H1 (cell line): ENCODE measurements at regions not wholly inside any gene's neighbourhood (a gene's known extent, or its start where the extent isn't known, plus 50 kb on each side); places are given as distances from the start of the nearest gene placed in this dataset.

Experiments
- CTCF ChIA-PET: fragments of 300-600 bp; sonication (Branson Sonifier 250); formaldehyde crosslinking; loops from one replicate; lab custom pipeline; 2021; ENCODE audit not compliant: partially characterized antibody; lab: Charles Lee
- POLR2A ChIA-PET: fragments of 300-600 bp; sonication (Branson Sonifier 250); formaldehyde crosslinking; loops from one replicate; lab custom pipeline; 2021; ENCODE audit warnings: inconsistent platforms; ENCODE audit not compliant: partially characterized antibody; lab: Charles Lee
- DNase-seq, 2 experiments: peaks; one replicate each; pipeline versions ENCODE4 v3.0.0 to v3.0.0-alpha.2; 2010 to 2022; ENCODE audit warnings: low spot score in 2 of 2, low read depth in 1 of 2, mixed read lengths in 1 of 2
- FAIRE-seq: peaks from 2 replicates; lab custom pipeline; 2011; peaks lifted over from hg19 to GRCh38; lab: Jason Lieb, UNC
- H2AFZ ChIP-seq: 2 replicates; pipeline ENCODE4 v1.8.1; 2012; ENCODE audit warnings: low read length, inconsistent platforms
- H2AK5ac ChIP-seq: 2 replicates; pipeline ENCODE4 v1.6.1; 2013; ENCODE audit warnings: low read depth, low read length
- H2BK120ac ChIP-seq: replicated peaks from 2 replicates; pipeline ENCODE3; 2013; ENCODE audit warnings: low read depth, low read length, inconsistent platforms
- H2BK12ac ChIP-seq: 2 replicates; pipeline ENCODE4 v1.6.1; 2013; ENCODE audit warnings: low read depth, low read length
- H2BK15ac ChIP-seq: 2 replicates; pipeline ENCODE4 v1.6.1; 2013; ENCODE audit warnings: low read length
- H2BK20ac ChIP-seq: 2 replicates; pipeline ENCODE4 v1.6.1; 2013; ENCODE audit warnings: low read length
- H2BK5ac ChIP-seq: 2 replicates; pipeline ENCODE4 v1.6.1; 2013; ENCODE audit warnings: low read depth, low read length
- H3K14ac ChIP-seq: 2 replicates; pipeline ENCODE4 v1.6.1; 2013; ENCODE audit warnings: inconsistent platforms; ENCODE audit not compliant: insufficient read length
- H3K18ac ChIP-seq: 2 replicates; pipeline ENCODE4 v1.6.1; 2013; ENCODE audit warnings: low read length; ENCODE audit errors: extremely low read depth
- H3K23ac ChIP-seq: 2 replicates; pipeline ENCODE4 v1.6.1; 2013; ENCODE audit warnings: inconsistent platforms; ENCODE audit not compliant: insufficient read length
- H3K23me2 ChIP-seq: 2 replicates; pipeline ENCODE4 v1.6.1; 2013; ENCODE audit warnings: low read depth, low read length
- H3K27ac ChIP-seq: 2 replicates; pipeline ENCODE4 v1.6.1; 2011; ENCODE audit warnings: low read depth, low read length, inconsistent platforms
- H3K27me3 ChIP-seq, 4 experiments: replicated peaks in 1 of 4; 1 replicate in 1 of 4; 2 replicates in 3 of 4; pipeline versions ENCODE4 v1.6.1 to v1.8.1; 2011 to 2013; ENCODE audit warnings: low read length in 3 of 4, mild to moderate bottlenecking in 3 of 4, inconsistent platforms in 2 of 4, mixed read lengths in 2 of 4, moderate library complexity in 1 of 4; ENCODE audit not compliant: control insufficient read depth in 3 of 4, insufficient read depth in 3 of 4; ENCODE audit errors: extremely low read depth in 1 of 4
- H3K36me3 ChIP-seq, 4 experiments: 2 replicates each; pipeline versions ENCODE4 v1.6.1 to v1.8.1; 2011 to 2013; ENCODE audit warnings: mild to moderate bottlenecking in 4 of 4, low read length in 3 of 4, moderate library complexity in 2 of 4, control low read depth in 1 of 4, inconsistent platforms in 1 of 4; ENCODE audit not compliant: insufficient read depth in 4 of 4, control insufficient read depth in 2 of 4
- H3K4ac ChIP-seq: replicated peaks from 2 replicates; pipeline ENCODE3; 2013; ENCODE audit warnings: low read length, low read depth, mixed read lengths, inconsistent platforms; ENCODE audit not compliant: insufficient read length
- H3K4me1 ChIP-seq, 4 experiments: replicated peaks in 1 of 4; 1 replicate in 1 of 4; 2 replicates in 3 of 4; pipeline versions ENCODE4 v1.6.1 to v1.8.1; 2011 to 2013; ENCODE audit warnings: low read length in 3 of 4, inconsistent platforms in 2 of 4, mixed read lengths in 1 of 4; ENCODE audit not compliant: insufficient read depth in 4 of 4, control insufficient read depth in 3 of 4
- H3K4me2 ChIP-seq, 2 experiments: 2 replicates each; pipeline versions ENCODE4 v1.6.1 to v1.8.1; 2011 to 2013; ENCODE audit warnings: low read depth in 2 of 2, low read length in 2 of 2, control low read depth in 1 of 2, inconsistent platforms in 1 of 2, mild to moderate bottlenecking in 1 of 2; ENCODE audit not compliant: insufficient read depth in 1 of 2
- H3K4me3 ChIP-seq, 4 experiments: fragments of 200-600, 300-600 bp in 1 of 4; sonication (generic), shearing (Covaris generic), sonication (Bioruptor Twin) in 1 of 4; 2 replicates each; pipeline versions ENCODE4 v1.5.1 to v1.8.1; 2011 to 2016; ENCODE audit warnings: low read length in 4 of 4, low read depth in 3 of 4, control low read depth in 2 of 4, inconsistent platforms in 2 of 4, mild to moderate bottlenecking in 2 of 4, mixed read lengths in 1 of 4, moderate library complexity in 1 of 4; ENCODE audit not compliant: insufficient read depth in 2 of 4; ENCODE audit errors: extremely low read depth in 1 of 4
- H3K56ac ChIP-seq: replicated peaks from 2 replicates; pipeline ENCODE3; 2013; ENCODE audit warnings: low read depth, mild to moderate bottlenecking, mixed read lengths, low read length, inconsistent platforms; ENCODE audit not compliant: insufficient read length
- H3K79me1 ChIP-seq: 2 replicates; pipeline ENCODE4 v1.6.1; 2013; ENCODE audit warnings: low read depth, low read length, control low read depth
- H3K79me2 ChIP-seq, 2 experiments: 2 replicates each; pipeline versions ENCODE4 v1.6.1 to v1.8.1; 2012 to 2013; ENCODE audit warnings: low read length in 2 of 2, mild to moderate bottlenecking in 2 of 2, inconsistent platforms in 1 of 2; ENCODE audit not compliant: insufficient read depth in 2 of 2, control insufficient read depth in 1 of 2
- H3K9ac ChIP-seq, 4 experiments: replicated peaks in 1 of 4; 1 replicate in 1 of 4; 2 replicates in 3 of 4; pipeline versions ENCODE4 v1.6.1 to v1.8.1; 2011 to 2013; ENCODE audit warnings: low read depth in 3 of 4, low read length in 3 of 4, control low read depth in 2 of 4, mild to moderate bottlenecking in 2 of 4, moderate library complexity in 2 of 4, inconsistent platforms in 1 of 4; ENCODE audit errors: extremely low read depth in 1 of 4
- H3K9me3 ChIP-seq, 2 experiments: 2 replicates each; pipeline versions ENCODE4 v1.6.1 to v1.8.1; 2012 to 2013; ENCODE audit warnings: mild to moderate bottlenecking in 2 of 2, moderate library complexity in 2 of 2, control low read depth in 1 of 2, inconsistent platforms in 1 of 2, low read depth in 1 of 2, low read length in 1 of 2, mixed read lengths in 1 of 2; ENCODE audit not compliant: insufficient read depth in 2 of 2
- H4K20me1 ChIP-seq, 2 experiments: replicated peaks in 1 of 2; 2 replicates each; pipeline versions ENCODE3 to v1.8.1; 2011 to 2013; ENCODE audit warnings: inconsistent platforms in 2 of 2, low read length in 2 of 2, mild to moderate bottlenecking in 1 of 2; ENCODE audit not compliant: insufficient read depth in 2 of 2, control insufficient read depth in 1 of 2
- H4K5ac ChIP-seq: 2 replicates; pipeline ENCODE4 v1.6.1; 2013; ENCODE audit warnings: low read length, low read depth, mixed read lengths, inconsistent platforms; ENCODE audit not compliant: insufficient read length
- H4K8ac ChIP-seq: 2 replicates; pipeline ENCODE4 v1.8.0; 2013; ENCODE audit warnings: mild to moderate bottlenecking, moderate library complexity, low read length, inconsistent platforms; ENCODE audit not compliant: insufficient read depth; ENCODE audit errors: extremely low read depth
- H4K91ac ChIP-seq: replicated peaks from 2 replicates; pipeline ENCODE3; 2013; ENCODE audit warnings: low read length, mixed read lengths, inconsistent platforms; ENCODE audit not compliant: insufficient read length
- BACH1 ChIP-seq: IDR thresholded peaks from 2 replicates; pipeline ENCODE4 v1.6.1; 2012; ENCODE audit warnings: low read length, improper control_type of control experiment
- BRCA1 ChIP-seq: IDR thresholded peaks from 2 replicates; pipeline ENCODE4 v1.6.1; 2012; ENCODE audit warnings: low read depth, low read length, improper control_type of control experiment
- CHD1 ChIP-seq: IDR thresholded peaks from 2 replicates; pipeline ENCODE4 v1.6.1; 2012; ENCODE audit warnings: low read depth, low read length, improper control_type of control experiment
- EP300 ChIP-seq, 2 experiments: IDR thresholded peaks; 1 replicate in 1 of 2; 2 replicates in 1 of 2; pipeline ENCODE4 v1.6.1; 2011 to 2012; ENCODE audit warnings: low read depth in 2 of 2, low read length in 2 of 2, mild to moderate bottlenecking in 2 of 2, borderline replicate concordance in 1 of 2, inconsistent platforms in 1 of 2, moderate library complexity in 1 of 2
- HDAC6 ChIP-seq: IDR thresholded peaks from one replicate; pipeline ENCODE4 v1.7.1; 2012; ENCODE audit warnings: low read depth, mild to moderate bottlenecking, inconsistent platforms, low read length, moderate library complexity
- KDM5A ChIP-seq: fragments of 200-600 bp; IDR thresholded peaks from 2 replicates; pipeline ENCODE4 v1.7.1; 2012; ENCODE audit warnings: mild to moderate bottlenecking, low read length, inconsistent platforms, mixed read lengths
- MAFK ChIP-seq: IDR thresholded peaks from 2 replicates; pipeline ENCODE4 v1.6.1; 2012; ENCODE audit warnings: low read depth, mild to moderate bottlenecking, improper control_type of control experiment, low read length
- NANOG ChIP-seq: IDR thresholded peaks from 2 replicates; pipeline ENCODE4 v1.6.1; 2011; ENCODE audit warnings: low read length, low read depth, mild to moderate bottlenecking, inconsistent platforms; ENCODE audit not compliant: insufficient read depth, poor library complexity, severe bottlenecking
- POLR2AphosphoS5 ChIP-seq: IDR thresholded peaks from 2 replicates; pipeline ENCODE4 v1.6.1; 2011; ENCODE audit warnings: low read depth, low read length
- RFX5 ChIP-seq: IDR thresholded peaks from 2 replicates; pipeline ENCODE4 v1.6.1; 2011; ENCODE audit warnings: low read depth, low read length, improper control_type of control experiment, borderline replicate concordance
- RNF2 ChIP-seq: fragments of 200-900, 300-1000 bp; sonication (generic); IDR thresholded peaks from 2 replicates; pipeline ENCODE4 v1.7.1; 2016; ENCODE audit warnings: borderline replicate concordance, low read depth, mild to moderate bottlenecking, antibody characterized with exemption, low read length; ENCODE audit not compliant: poor library complexity, severe bottlenecking; ENCODE audit errors: missing control alignments
- SP2 ChIP-seq: IDR thresholded peaks from 2 replicates; pipeline ENCODE4 v1.6.1; 2012; ENCODE audit warnings: mild to moderate bottlenecking, low read length, inconsistent platforms
- SP4 ChIP-seq: IDR thresholded peaks from 2 replicates; pipeline ENCODE4 v1.6.1; 2012; ENCODE audit warnings: low read length, inconsistent platforms
- TAF1 ChIP-seq: IDR thresholded peaks from 2 replicates; pipeline ENCODE4 v1.6.1; 2011; ENCODE audit warnings: mild to moderate bottlenecking, low read depth, low read length
- WGBS, 2 experiments: shearing (Covaris generic) in 1 of 2; methylation state at CpG; one replicate each; pipeline versions ENCODE4 v1.1.6 to v1.1.7; 2013 to 2015; ENCODE audit warnings: low lambda C conversion rate in 2 of 2, mixed read lengths in 2 of 2, inconsistent platforms in 1 of 2, low coverage in 1 of 2, missing lambda C conversion rate in 1 of 2; ENCODE audit not compliant: insufficient replicate concordance in 2 of 2, insufficient coverage in 1 of 2, insufficient read length in 1 of 2; ENCODE audit errors: extremely low coverage in 1 of 2, missing lambda C conversion rate in 1 of 2; 5-methylcytosine and 5-hydroxymethylcytosine counted together

- Histone ChIP-seq H3K4ac (no peak overlapping the region), H3K36me3 (no peaks in the 10 kb centered on the region), H3K18ac (no peak overlapping the region), H3K4me2 (no peak overlapping the region), H4K5ac (no peak overlapping the region), H3K79me1 (no peaks in the 10 kb centered on the region), H3K27me3 (no peaks in the 10 kb centered on the region), H3K4me3 (no peak overlapping the region), H4K20me1 (no peaks in the 10 kb centered on the region), H4K91ac (no peak overlapping the region), H2BK5ac (no peak overlapping the region), H4K8ac (no peak overlapping the region), H2AK5ac (no peak overlapping the region), H3K4me1 (no peaks in the 10 kb centered on the region), H3K9ac (no peak overlapping the region), H3K9me3 (no peaks in the 10 kb centered on the region), H2BK12ac (no peak overlapping the region), H2BK20ac (no peak overlapping the region), H3K23ac (no peak overlapping the region), H3K56ac (no peak overlapping the region), H2AFZ (no peak overlapping the region), H3K23me2 (no peaks in the 10 kb centered on the region), H3K79me2 (no peaks in the 10 kb centered on the region), H2BK15ac (no peak overlapping the region), H3K27ac (no peak overlapping the region), H3K14ac (no peak overlapping the region), H2BK120ac (no peak overlapping the region)
- TF ChIP-seq BRCA1, result no peak
- no peak for TF ChIP-seq NANOG
- TF ChIP-seq MAFK, result no peak
- TF ChIP-seq RFX5, result no peak
- TF ChIP-seq EP300 (IDR thresholded peaks at IDR 0.05; ENCODE audit: borderline replicate concordance in 1 of 2, low read depth in 2 of 2, low read length in 2 of 2), result no peak
- no peak for TF ChIP-seq CHD1
- TF ChIP-seq KDM5A, result no peak
- TF ChIP-seq SP4, result no peak
- TF ChIP-seq SP2, result no peak
- TF ChIP-seq HDAC6, result no peak
- no peak for TF ChIP-seq RNF2
- TF ChIP-seq BACH1, result no peak
- TF ChIP-seq POLR2AphosphoS5, result no peak
- no peak for TF ChIP-seq TAF1
- FAIRE-seq (no peak), DNase-seq (no peak)
- ChIA-PET POLR2A (no interaction called here), CTCF (no interaction called here)
- WGBS, 2 experiments, result 80% methylated on average over 1 of the region's 1 CpG; no CpG with 5 or more reads in 1 of the 2 experiments
Measured at GRCh38 chr4:176422001-176422400, 102.2 kb downstream of the SPCS3 start.
